ENCODE measurements at regions not wholly inside any gene's neighbourhood (a gene's known extent, or its start where the extent isn't known, plus 50 kb on each side); places are given as distances from the start of the nearest gene placed in this dataset.

DNA sequence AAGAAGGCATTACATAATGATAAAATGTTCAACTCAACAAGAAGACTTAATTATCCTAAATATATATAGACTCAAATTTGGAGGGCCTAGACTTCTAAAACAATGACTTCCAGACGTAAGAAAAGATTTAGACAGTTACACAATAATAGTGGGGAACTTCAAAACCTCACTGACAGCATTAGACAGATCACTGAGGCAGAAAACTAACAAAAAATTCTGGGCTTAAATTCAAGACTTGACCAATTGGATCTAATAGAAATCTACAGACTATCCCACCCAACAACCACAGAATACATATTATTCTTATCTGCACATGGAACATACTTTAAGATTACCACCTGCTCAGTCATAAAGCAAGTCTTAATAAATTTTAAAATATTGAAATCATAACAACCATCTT lies 93.3 kb upstream of the ARSJ start:
- ATAC-seq (ENCODE audit: low FRiP score): no peak
- TF ChIP-seq, protein P1, sequence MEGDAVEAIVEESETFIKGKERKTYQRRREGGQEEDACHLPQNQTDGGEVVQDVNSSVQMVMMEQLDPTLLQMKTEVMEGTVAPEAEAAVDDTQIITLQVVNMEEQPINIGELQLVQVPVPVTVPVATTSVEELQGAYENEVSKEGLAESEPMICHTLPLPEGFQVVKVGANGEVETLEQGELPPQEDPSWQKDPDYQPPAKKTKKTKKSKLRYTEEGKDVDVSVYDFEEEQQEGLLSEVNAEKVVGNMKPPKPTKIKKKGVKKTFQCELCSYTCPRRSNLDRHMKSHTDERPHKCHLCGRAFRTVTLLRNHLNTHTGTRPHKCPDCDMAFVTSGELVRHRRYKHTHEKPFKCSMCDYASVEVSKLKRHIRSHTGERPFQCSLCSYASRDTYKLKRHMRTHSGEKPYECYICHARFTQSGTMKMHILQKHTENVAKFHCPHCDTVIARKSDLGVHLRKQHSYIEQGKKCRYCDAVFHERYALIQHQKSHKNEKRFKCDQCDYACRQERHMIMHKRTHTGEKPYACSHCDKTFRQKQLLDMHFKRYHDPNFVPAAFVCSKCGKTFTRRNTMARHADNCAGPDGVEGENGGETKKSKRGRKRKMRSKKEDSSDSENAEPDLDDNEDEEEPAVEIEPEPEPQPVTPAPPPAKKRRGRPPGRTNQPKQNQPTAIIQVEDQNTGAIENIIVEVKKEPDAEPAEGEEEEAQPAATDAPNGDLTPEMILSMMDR (IDR thresholded peaks at IDR 0.05): no peak
- no peak for DNase-seq (ENCODE audit: low spot score)

DNA sequence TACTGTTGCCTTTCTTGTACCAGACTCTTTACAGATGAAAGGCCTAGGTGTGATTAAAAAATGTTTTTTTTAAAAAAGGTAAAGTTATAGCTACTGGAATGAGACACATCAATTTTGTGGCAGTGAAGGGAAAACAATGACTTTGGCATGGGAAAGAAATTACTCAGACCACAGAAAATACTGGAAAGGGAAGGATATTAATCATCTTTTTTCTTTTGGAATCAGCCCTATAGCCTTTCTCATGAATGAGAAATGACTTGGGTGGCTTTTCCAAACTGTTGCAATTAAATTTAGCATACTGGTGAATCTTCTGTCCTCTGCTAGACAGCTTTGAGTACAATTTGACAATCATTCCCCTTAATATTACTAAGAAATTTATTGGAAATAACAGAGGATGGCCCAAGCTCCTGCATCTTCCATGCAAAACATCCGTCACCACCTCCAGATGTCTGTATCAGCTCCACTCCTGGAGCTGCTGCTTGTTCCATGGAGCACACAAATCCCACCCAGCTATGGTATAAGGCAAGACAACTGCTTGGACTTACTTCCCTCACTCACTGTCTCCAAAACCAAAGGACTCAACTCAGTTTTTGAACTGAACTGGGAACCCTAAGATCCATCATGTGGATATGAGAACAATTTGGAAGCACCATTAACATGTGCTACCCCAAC lies 97.6 kb upstream of the ARSJ start:
- ATAC-seq (ENCODE audit: low FRiP score) (no peak), DNase-seq (ENCODE audit: low spot score) (no peak)
- TF ChIP-seq, protein P1 (IDR thresholded peaks at IDR 0.05): no peak

DNA sequence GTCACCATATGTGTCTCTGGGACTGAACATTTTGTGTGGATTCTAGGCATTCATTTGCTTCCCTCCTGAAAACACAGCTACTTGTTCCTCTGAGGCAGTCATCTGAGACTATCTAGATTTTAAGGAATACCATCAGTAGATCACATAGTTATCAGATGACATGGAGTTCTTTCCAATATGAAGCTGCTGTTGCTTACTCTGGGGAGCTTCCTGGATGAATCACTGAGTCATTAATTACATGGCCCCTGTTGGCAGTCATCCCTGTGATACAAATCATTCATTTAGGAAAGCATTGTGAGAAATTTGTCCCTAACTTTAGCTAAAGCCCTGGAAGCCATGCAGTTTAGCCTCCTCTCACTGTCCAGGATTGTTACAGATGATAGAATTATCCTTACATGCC lies 98.2 kb upstream of the ARSJ start:
- ATAC-seq (ENCODE audit: low FRiP score) (no peak), DNase-seq (ENCODE audit: low spot score) (no peak)
- TF ChIP-seq, protein P1 (IDR thresholded peaks at IDR 0.05): no peak

DNA sequence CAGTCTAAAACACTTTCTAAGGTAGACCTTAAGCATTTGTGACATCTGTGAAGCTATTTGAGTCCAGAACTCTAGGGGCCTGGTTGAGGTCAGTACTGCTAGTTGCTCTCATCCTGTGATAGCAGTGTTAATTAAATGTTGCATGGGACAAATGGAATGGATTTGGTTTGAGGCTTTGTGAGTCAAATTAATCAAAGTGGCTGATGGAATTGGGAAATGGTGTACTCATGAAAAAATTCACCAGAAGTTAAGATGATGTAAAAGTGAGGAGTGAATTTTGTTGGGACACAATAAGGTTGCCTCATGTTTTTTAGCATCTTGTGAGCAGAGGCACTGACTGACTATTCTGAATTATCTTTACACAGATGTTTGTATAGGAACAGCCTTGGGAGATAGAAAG lies 99.2 kb upstream of the ARSJ start:
- TF ChIP-seq, protein P1 (IDR thresholded peaks at IDR 0.05): no peak
- DNase-seq (ENCODE audit: low spot score) (no peak), ATAC-seq (ENCODE audit: low FRiP score) (no peak)

DNA sequence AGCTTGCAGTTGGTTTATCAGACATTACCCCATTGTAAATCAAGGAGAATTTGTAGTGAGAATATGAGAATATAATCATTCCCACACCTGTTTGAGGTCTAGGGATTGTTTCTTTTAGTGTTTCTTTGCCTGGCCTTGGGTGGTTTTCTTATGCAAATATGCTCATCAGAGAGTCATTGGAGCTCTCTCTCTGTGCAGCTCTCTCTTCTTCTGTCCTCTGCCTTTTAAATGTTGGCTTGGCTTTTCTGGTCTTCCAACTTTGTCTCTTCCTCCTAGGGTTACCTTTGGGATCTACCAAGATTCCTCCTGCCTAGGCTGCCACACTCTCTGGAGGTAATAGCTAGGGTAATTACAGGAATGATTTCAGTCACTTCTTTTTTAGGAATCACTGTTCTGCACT lies 102.3 kb upstream of the ARSJ start:
- TF ChIP-seq, protein P1 (IDR thresholded peaks at IDR 0.05): no peak
- ATAC-seq (ENCODE audit: low FRiP score) (no peak), DNase-seq (ENCODE audit: low spot score) (no peak)

DNA sequence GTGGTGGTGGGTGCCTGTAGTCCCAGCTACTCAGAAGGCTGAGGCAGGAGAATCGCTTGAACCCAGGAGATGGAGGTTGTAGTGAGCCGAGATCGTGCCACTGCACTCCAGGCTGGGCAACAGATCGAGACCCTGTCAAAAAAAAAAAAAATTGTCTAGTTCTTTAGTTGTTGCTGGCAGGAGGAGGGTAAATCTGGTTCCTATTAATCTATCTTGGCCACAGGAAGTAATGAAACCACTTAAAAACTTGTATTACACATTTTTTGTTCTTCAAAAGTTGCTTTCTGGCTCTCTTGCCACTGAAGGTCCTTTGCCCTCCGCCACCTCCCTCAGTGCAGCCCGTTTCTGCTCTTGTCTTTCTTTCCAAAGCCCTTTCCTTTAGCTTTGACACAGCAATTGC lies 102.9 kb upstream of the ARSJ start:
- TF ChIP-seq, protein P1 (IDR thresholded peaks at IDR 0.05): no peak
- no peak for DNase-seq (ENCODE audit: low spot score)
- ATAC-seq (ENCODE audit: low FRiP score): no peak

DNA sequence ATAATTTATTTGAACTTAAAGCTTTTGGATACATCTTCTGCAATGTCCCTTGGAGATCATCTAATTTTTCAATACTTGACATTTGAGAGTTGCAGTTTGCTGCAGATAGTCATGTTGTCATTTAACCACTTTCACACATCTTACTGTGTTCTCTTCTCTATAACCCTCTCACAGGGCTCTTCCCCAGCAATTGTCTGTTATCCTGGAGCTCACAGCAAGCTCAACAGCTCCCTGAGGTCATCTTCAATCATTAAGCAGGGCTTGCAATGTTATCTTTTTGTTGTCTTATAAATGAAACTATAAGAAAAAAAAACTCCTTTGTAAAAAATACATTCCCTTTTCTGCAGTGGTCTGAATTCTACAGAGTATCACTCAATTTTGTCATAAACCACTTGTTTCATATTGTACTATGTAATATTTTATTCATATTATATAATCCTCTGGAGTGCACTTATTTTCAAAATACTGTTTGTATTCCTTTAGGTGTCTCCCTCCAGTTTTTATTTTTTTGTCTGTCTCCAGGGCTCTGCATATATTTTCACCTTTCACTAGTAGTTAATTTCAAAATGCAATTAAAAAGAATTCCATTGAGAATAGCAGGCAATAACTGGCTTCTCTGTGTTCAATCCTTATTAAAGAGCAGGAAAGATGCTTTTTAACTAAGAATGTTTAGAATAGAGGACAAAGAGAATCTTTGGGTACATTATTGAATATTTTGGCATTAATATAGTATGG lies 106.3 kb upstream of the ARSJ start:
- DNase-seq (ENCODE audit: low spot score) (no peak), ATAC-seq (ENCODE audit: low FRiP score) (no peak)
- TF ChIP-seq, protein P1 (IDR thresholded peaks at IDR 0.05): no peak

All from omental fat pad (tissue), 3 donors.